ENCODE measurements at regions not wholly inside any gene's neighbourhood (a gene's known extent, or its start where the extent isn't known, plus 50 kb on each side); places are given as distances from the start of the nearest gene placed in this dataset.

GRCh38 chr10:16274911-16275310, 161.9 kb upstream of the PTER start:
- no peak for TF ChIP-seq EZH2 (IDR thresholded peaks at IDR 0.05; ENCODE audit: insufficient read depth, poor library complexity, severe bottlenecking)
- TF ChIP-seq EZH2phosphoT487 (IDR thresholded peaks at IDR 0.05; ENCODE audit: insufficient read depth, low read depth), result no peak
